Neuronal stem cell (in vitro differentiated cells): ENCODE measurements at regions not wholly inside any gene's neighbourhood (a gene's known extent, or its start where the extent isn't known, plus 50 kb on each side); places are given as distances from the start of the nearest gene placed in this dataset.

Experiments used
- DNase-seq: peaks from one replicate; pipeline ENCODE4 v3.0.0-alpha.2; 2013; ENCODE audit warnings: low spot score
- H2AFZ ChIP-seq: one replicate; pipeline ENCODE4 v1.6.1; 2013; ENCODE audit warnings: mild to moderate bottlenecking, low read length, inconsistent platforms
- H2AK5ac ChIP-seq: 2 replicates; pipeline ENCODE4 v1.6.1; 2013; ENCODE audit warnings: low read depth, mild to moderate bottlenecking, inconsistent platforms, low read length, moderate library complexity, mixed read lengths
- H2BK120ac ChIP-seq: 2 replicates; pipeline ENCODE4 v1.6.1; 2013; ENCODE audit warnings: low read depth, mild to moderate bottlenecking, inconsistent platforms, low read length, moderate library complexity, mixed read lengths
- H2BK12ac ChIP-seq: one replicate; pipeline ENCODE4 v1.6.1; 2013; ENCODE audit warnings: low read length, inconsistent platforms
- H2BK15ac ChIP-seq: 2 replicates; pipeline ENCODE4 v1.6.1; 2013; ENCODE audit warnings: mild to moderate bottlenecking, low read length, inconsistent platforms, mixed read lengths
- H2BK5ac ChIP-seq: one replicate; pipeline ENCODE4 v1.6.1; 2013; ENCODE audit warnings: inconsistent platforms, mild to moderate bottlenecking, low read length, moderate library complexity
- H3K14ac ChIP-seq: one replicate; pipeline ENCODE4 v1.6.1; 2013; ENCODE audit warnings: low read length, inconsistent platforms
- H3K18ac ChIP-seq: 2 replicates; pipeline ENCODE4 v1.6.1; 2013; ENCODE audit warnings: low read length, inconsistent platforms
- H3K23ac ChIP-seq: 2 replicates; pipeline ENCODE4 v1.6.1; 2013; ENCODE audit warnings: low read depth, mild to moderate bottlenecking, mixed read lengths, low read length, inconsistent platforms; ENCODE audit not compliant: poor library complexity
- H3K27ac ChIP-seq: replicated peaks from 3 replicates; pipeline ENCODE4 v1.5.1; 2013; ENCODE audit warnings: low read length, inconsistent platforms
- H3K27me3 ChIP-seq, 3 experiments: 2 replicates each; pipeline ENCODE4 v1.6.1; 2013; ENCODE audit warnings: low read length in 3 of 3, mild to moderate bottlenecking in 2 of 3, inconsistent platforms in 1 of 3, low read depth in 1 of 3, mixed read lengths in 1 of 3, moderate library complexity in 1 of 3; ENCODE audit not compliant: control insufficient read depth in 3 of 3, insufficient read depth in 3 of 3
- H3K36me3 ChIP-seq, 2 donors: replicated peaks in 1 of 2; 2 replicates each; pipeline ENCODE4 v1.6.1; 2013; ENCODE audit warnings: low read length in 2 of 2; ENCODE audit not compliant: control insufficient read depth in 2 of 2, insufficient read depth in 2 of 2
- H3K4ac ChIP-seq: 2 replicates; pipeline ENCODE4 v1.6.1; 2013; ENCODE audit warnings: inconsistent platforms, mild to moderate bottlenecking, low read length, moderate library complexity
- H3K4me1 ChIP-seq, 2 donors: 1 replicate in 1 of 2; 2 replicates in 1 of 2; pipeline ENCODE4 v1.6.1; 2013; ENCODE audit warnings: low read length in 2 of 2, low read depth in 1 of 2; ENCODE audit not compliant: control insufficient read depth in 2 of 2, insufficient read depth in 1 of 2
- H3K4me2 ChIP-seq: one replicate; pipeline ENCODE4 v1.6.1; 2013; ENCODE audit warnings: mild to moderate bottlenecking, low read length, inconsistent platforms; ENCODE audit not compliant: insufficient read depth, poor library complexity, severe bottlenecking
- H3K4me3 ChIP-seq, 2 donors: 2 replicates each; pipeline ENCODE4 v1.5.1; 2013; ENCODE audit warnings: low read length in 2 of 2, mild to moderate bottlenecking in 2 of 2, inconsistent platforms in 1 of 2, moderate library complexity in 1 of 2
- H3K79me1 ChIP-seq: one replicate; pipeline ENCODE4 v1.6.1; 2013; ENCODE audit warnings: low read depth, mild to moderate bottlenecking, inconsistent platforms, low read length, moderate library complexity
- H3K9ac ChIP-seq: one replicate; pipeline ENCODE4 v1.6.1; 2013; ENCODE audit warnings: mild to moderate bottlenecking, low read depth, low read length, inconsistent platforms; ENCODE audit not compliant: poor library complexity
- H3K9me3 ChIP-seq, 2 donors: replicated peaks in 1 of 2; 2 replicates each; pipeline versions ENCODE3 to v1.6.1; 2013; ENCODE audit warnings: low read length in 2 of 2, mild to moderate bottlenecking in 2 of 2, inconsistent platforms in 1 of 2, low read depth in 1 of 2, mixed read lengths in 1 of 2, moderate library complexity in 1 of 2; ENCODE audit not compliant: control insufficient read depth in 2 of 2, insufficient read depth in 1 of 2
- H4K8ac ChIP-seq: one replicate; pipeline ENCODE4 v1.6.1; 2013; ENCODE audit warnings: low read depth, mild to moderate bottlenecking, inconsistent platforms, low read length, moderate library complexity
- H4K91ac ChIP-seq: one replicate; pipeline ENCODE4 v1.6.1; 2013; ENCODE audit warnings: low read length, low read depth, mild to moderate bottlenecking, inconsistent platforms; ENCODE audit not compliant: poor library complexity
- WGBS, 2 donors: extraction: QIAGEN DNeasy Blood & Tissue Kit; methylation state at CpG; one replicate each; pipeline ENCODE4 v1.1.7; 2013; ENCODE audit warnings: missing lambda C conversion rate in 2 of 2, mixed read lengths in 1 of 2; ENCODE audit not compliant: insufficient read length in 2 of 2, insufficient replicate concordance in 1 of 2; ENCODE audit errors: extremely low coverage in 2 of 2; 5-methylcytosine and 5-hydroxymethylcytosine counted together

- Histone ChIP-seq H2BK120ac (no peak overlapping the region), H3K4me2 (no peak overlapping the region), H2BK15ac (no peak overlapping the region), H3K23ac (no peak overlapping the region), H3K27ac (no peak overlapping the region), H3K36me3 (no peaks in the 10 kb centered on the region), H3K9ac (no peak overlapping the region), H4K8ac (no peak overlapping the region), H3K4me3 (no peak overlapping the region), H3K79me1 (no peaks in the 10 kb centered on the region), H3K9me3 (no peaks in the 10 kb centered on the region), H3K4ac (no peak overlapping the region), H3K27me3 (peaks cover 0 to 3% (median 0%) of the 10 kb centered on the region in 3 experiments), H2AFZ (no peak overlapping the region), H3K18ac (no peak overlapping the region), H2BK12ac (no peak overlapping the region), H3K4me1 (no peaks in the 10 kb centered on the region), H2AK5ac (no peak overlapping the region), H2BK5ac (no peak overlapping the region), H3K14ac (no peak overlapping the region), H4K91ac (no peak overlapping the region)
- DNase-seq: no peak
- WGBS, 2 donors: no CpG with 5 or more reads among the region's 7 CpGs
Measured at GRCh38 chr20:51140671-51141070, 117.8 kb upstream of the KCNG1 start.

DNA sequence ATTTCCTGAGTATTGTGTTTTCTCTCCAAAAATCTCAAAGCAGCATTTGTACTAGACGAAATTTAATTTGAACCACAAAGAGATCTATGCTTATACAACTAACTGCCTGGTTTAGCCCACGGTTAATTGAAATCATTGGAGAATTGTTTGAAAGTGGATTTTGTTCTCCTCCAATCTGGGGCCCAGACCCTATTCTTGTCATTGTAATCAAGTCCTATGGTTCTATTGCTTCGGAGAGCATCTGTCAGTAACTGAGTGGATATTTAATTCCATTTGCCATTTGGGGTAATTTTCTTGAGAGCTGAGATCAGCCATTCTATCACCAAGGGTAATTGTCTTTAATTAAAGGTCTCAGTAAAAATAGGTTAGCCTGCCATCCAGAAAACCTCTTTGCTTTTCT lies 117.0 kb upstream of the KCNG1 start:
- Histone ChIP-seq H3K9ac (no peak overlapping the region), H2AFZ (no peak overlapping the region), H3K4ac (no peak overlapping the region), H3K9me3 (no peaks in the 10 kb centered on the region), H3K36me3 (no peaks in the 10 kb centered on the region), H2BK12ac (no peak overlapping the region), H4K91ac (no peak overlapping the region), H3K27me3 (peaks cover 0 to 3% (median 0%) of the 10 kb centered on the region in 3 experiments), H3K4me2 (no peak overlapping the region), H2AK5ac (no peak overlapping the region), H3K79me1 (no peaks in the 10 kb centered on the region), H3K27ac (no peak overlapping the region), H3K4me3 (no peak overlapping the region), H3K18ac (no peak overlapping the region), H2BK5ac (no peak overlapping the region), H3K23ac (no peak overlapping the region), H2BK120ac (no peak overlapping the region), H4K8ac (no peak overlapping the region), H2BK15ac (no peak overlapping the region), H3K4me1 (no peaks in the 10 kb centered on the region), H3K14ac (no peak overlapping the region)
- no CpG with 5 or more reads among the region's 3 CpGs for WGBS, 2 donors
- DNase-seq: no peak

DNA sequence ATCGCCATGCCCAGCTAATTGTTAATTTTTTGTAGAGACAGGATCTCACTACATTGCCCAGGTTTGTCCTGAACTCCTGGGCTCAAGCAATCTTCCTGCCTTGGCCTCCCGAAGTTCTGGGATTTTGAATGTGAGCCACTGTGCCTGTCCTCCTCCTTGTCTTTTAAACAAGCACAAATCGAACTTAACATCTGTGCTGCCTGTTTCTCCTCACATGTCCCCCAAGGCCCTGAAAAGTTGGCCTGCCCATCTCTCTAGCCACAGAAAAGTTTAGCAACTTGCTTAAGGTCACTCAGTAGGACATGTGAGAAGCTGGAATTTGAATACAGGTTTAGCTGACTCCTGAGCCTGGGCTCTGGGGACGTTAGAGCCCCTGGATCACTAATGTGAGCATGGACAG lies 115.7 kb upstream of the KCNG1 start:
- no peak overlapping the region for H2BK15ac ChIP-seq
- peaks cover 0 to 3% (median 0%) of the 10 kb centered on the region in 3 experiments for H3K27me3 ChIP-seq
- H3K79me1 ChIP-seq: no peaks in the 10 kb centered on the region
- no peaks in the 10 kb centered on the region for H3K9me3 ChIP-seq
- no peak overlapping the region for H3K14ac ChIP-seq
- no peak overlapping the region for H2BK12ac ChIP-seq
- no peak overlapping the region for H3K23ac ChIP-seq
- H2BK120ac ChIP-seq: no peak overlapping the region
- H3K18ac ChIP-seq: peak overlapping the region; percentile 5
- no peak overlapping the region for H2AFZ ChIP-seq
- no peak for DNase-seq
- H4K91ac ChIP-seq: no peak overlapping the region
- no peak overlapping the region for H3K4me2 ChIP-seq
- no peaks in the 10 kb centered on the region for H3K36me3 ChIP-seq
- H2BK5ac ChIP-seq: no peak overlapping the region
- H3K27ac ChIP-seq: no peak overlapping the region
- H3K4ac ChIP-seq: no peak overlapping the region
- no peak overlapping the region for H2AK5ac ChIP-seq
- H3K9ac ChIP-seq: no peak overlapping the region
- no peak overlapping the region for H4K8ac ChIP-seq
- peak overlapping the region in 1 of 2 donors; percentile 32 for H3K4me3 ChIP-seq
- WGBS, 2 donors: no CpG with 5 or more reads among the region's 4 CpGs
- H3K4me1 ChIP-seq: peaks cover 0 to 5% of the 10 kb centered on the region in 2 donors

DNA sequence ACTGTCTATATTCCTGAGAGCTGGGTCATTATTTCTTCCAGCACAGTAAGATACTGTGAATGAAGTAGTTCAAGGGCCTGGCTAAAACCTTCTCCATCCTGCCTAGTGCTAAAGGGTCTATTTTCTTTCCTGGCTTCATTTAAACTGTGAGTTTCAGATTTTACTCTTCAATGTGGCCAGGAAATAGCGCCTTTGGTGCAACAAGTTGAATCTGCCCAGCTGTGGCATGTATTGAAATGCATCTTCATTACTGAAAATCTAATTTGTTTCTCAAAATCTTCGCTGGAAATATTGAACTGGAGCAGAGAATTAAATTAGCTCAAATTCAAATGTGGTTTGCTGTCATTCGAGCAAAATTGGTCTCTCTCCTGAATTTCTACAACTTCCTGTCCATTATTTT lies 114.6 kb upstream of the KCNG1 start:
- no peak overlapping the region for H3K14ac ChIP-seq
- no peak overlapping the region for H3K4me2 ChIP-seq
- no peak overlapping the region for H2BK5ac ChIP-seq
- no peak overlapping the region for H3K4ac ChIP-seq
- H2BK12ac ChIP-seq: no peak overlapping the region
- no peak overlapping the region for H3K27ac ChIP-seq
- no CpG with 5 or more reads among the region's 3 CpGs for WGBS, 2 donors
- H3K4me3 ChIP-seq: no peak overlapping the region
- H2BK120ac ChIP-seq: no peak overlapping the region
- no peak overlapping the region for H3K18ac ChIP-seq
- no peak for DNase-seq
- H2AK5ac ChIP-seq: no peak overlapping the region
- no peak overlapping the region for H4K8ac ChIP-seq
- H2AFZ ChIP-seq: no peak overlapping the region
- H3K23ac ChIP-seq: no peak overlapping the region
- H3K9me3 ChIP-seq: no peaks in the 10 kb centered on the region
- H3K9ac ChIP-seq: no peak overlapping the region
- H3K4me1 ChIP-seq: peaks cover 2 to 5% of the 10 kb centered on the region in 2 donors
- no peaks in the 10 kb centered on the region for H3K79me1 ChIP-seq
- H2BK15ac ChIP-seq: no peak overlapping the region
- H3K27me3 ChIP-seq: peaks cover 0 to 3% (median 0%) of the 10 kb centered on the region in 3 experiments
- H4K91ac ChIP-seq: no peak overlapping the region
- no peaks in the 10 kb centered on the region for H3K36me3 ChIP-seq
